GM18505 (cell line): ENCODE measurements at regions not wholly inside any gene's neighbourhood (a gene's known extent, or its start where the extent isn't known, plus 50 kb on each side); places are given as distances from the start of the nearest gene placed in this dataset.
"Not testable (repeated sequence)": the region's sequence is repeated elsewhere in the genome, so short reads cannot be mapped to it uniquely, and the experiment has no call there.

Source experiments
- ATAC-seq: cut with Tn5 transposase; IDR thresholded peaks from one replicate; pipeline ENCODE4 v1.9.1; 2021; ENCODE audit not compliant: unreplicated experiment
- POLR2A ChIP-seq: IDR thresholded peaks from 4 replicates; pipeline ENCODE4 v1.6.1; 2011; ENCODE audit warnings: borderline replicate concordance; ENCODE audit not compliant: insufficient read depth, insufficient read length; ENCODE audit errors: extremely low read depth

DNA sequence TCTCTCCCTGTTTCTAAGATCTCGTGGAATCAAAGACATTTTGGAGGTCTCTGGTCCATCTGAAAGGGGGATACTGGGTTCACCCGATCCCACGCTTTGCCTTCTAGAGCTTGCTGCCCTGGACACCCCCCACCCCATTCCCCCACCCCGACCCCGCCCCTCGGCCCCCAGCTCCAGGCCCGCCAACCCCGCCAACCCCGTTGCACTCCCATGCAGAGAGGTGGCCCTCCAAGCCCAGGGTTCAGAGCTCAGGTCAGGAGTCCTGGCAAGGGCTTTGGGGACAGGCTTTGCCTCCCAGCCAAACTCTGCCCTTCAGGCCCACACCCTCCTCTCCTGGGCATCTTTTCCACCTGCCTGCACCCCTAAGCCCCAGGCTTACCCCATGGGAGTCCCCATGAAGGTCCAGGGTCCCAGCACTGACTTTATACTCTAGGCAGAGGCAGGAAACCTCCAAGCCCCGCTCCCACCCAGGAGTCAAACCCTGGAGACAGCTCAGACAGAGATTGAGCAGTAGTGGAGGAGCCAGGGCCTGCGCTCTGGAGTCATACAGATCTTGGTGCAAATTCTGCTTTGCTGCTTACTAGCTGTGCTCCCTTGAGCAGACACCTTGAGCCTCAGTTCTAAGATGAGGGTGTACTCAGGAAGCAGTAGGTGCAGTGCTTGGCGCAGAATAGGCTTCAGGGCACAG, 155.9 kb downstream of the FOXD2 start:
- no peak for TF ChIP-seq POLR2A
- no peak for ATAC-seq

DNA sequence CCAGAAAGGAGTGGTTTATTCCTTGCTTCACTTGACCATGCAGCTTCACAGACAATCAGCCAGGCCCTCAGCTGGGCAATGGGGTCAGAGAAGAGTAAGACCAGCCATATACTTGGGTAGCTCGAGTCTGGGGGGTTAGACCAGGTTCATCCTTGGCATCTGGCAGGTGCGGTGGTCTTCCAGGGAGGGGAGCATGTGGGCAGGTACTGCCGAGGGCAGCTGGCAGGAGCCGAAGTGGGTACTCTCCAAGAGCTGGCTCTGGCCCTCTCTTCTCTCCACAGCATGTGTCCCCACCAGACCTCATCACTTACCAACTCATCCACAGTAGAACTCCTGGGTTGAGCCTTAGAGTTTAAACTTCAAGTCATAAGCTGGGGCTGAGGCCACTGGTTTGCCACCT, 156.8 kb downstream of the FOXD2 start:
- TF ChIP-seq POLR2A = no peak
- no peak for ATAC-seq

DNA sequence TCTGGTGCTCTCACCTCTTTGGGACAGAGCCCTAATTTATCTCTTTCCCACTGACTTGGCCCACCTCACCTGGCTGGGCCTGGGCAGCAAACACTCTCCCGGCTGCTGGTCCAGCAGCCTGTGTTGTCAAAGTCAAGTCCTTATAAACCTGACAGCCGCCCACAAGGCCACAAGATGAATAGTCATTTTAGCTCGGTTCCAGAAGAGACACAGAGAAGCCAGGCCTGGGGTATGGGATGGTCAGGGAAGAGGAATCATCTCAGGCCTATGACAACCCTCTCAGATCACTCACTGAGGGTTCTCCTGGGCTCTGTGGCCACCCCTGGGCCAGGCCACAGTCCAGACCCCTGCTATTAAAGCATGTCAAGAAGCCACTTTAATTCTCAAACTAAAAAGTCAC, 158.5 kb downstream of the FOXD2 start:
- ATAC-seq = no peak

DNA sequence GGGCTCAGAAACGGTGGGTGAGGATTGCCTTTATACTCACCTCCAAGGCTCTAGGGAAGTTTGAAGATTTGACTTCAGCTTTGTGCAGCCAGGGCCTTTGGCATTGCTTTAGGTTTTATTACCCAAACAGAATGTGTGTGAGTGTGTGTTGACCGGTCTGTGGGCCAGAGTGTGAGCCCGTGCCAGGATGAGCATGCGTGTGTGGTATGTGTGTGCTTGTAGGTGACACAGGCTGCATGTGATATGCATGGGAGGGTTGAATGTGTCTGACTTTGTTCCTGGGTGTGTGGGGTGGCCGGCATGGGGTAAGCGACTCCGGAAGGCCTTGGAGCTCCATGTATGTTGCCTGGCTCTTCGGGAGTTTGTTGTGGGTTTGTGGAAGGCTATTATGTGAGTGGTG, 160.5 kb downstream of the FOXD2 start:
- no peak for TF ChIP-seq POLR2A
- no peak for ATAC-seq

More for the DNA sequence above, 158.5 kb downstream of the FOXD2 start:
- no peak for TF ChIP-seq POLR2A

DNA sequence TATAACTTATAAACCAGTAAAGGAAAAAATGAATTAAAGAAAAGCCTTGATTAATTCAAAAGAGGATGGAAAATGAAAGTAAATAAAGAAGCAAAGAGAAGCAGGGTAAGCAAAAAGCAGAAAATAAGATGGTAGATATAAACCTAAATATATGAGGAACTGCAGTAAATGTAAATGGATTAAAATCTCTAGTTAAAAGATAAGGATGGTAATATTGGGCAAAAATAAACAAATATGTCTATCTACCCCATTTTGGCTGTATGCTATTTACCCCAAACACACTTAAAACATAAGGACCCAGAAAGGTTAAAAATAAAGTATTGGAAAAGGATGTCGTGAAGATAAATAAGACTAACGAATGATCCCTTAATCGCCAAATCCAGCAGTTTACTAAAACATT, 161.9 kb downstream of the FOXD2 start:
- ATAC-seq = no peak
- no peak for TF ChIP-seq POLR2A

DNA sequence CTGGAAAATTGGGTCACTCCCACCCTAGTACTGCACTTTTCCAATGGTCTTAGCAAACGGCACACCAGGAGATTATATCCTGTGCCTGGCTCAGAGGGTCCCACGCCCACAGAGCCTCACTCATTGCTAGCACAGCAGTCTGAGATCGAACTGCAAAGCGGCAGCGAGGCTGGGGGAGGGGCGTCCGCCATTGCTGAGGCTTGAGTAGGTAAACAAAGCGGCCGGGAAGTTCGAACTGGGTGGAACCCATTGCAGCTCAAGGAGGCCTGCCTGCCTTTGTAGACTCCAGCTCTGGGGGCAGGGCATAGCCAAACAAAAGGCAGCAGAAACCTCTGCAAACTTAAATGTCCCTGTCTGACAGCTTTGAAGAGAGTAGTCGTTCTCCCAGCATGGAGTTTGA, 164.6 kb downstream of the FOXD2 start:
- not testable (repeated sequence) for ATAC-seq

DNA sequence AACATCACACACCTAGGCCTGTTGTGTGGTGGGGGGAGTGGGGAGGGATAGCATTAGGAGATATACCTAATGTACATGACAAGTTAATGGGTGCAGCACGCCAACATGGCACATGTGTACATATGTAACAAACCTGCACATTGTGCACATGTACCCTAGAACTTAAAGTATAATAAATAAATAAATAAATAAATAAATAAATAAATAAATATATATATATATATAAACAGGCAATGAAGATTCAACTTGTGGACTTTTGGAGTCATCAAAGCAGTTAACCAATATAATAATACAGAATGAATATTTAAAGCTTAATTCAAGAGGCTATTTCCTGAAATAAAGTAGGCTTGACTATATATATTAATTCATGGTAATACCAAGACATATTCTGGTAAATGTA, 167.0 kb downstream of the FOXD2 start:
- ATAC-seq = not testable (repeated sequence)

DNA sequence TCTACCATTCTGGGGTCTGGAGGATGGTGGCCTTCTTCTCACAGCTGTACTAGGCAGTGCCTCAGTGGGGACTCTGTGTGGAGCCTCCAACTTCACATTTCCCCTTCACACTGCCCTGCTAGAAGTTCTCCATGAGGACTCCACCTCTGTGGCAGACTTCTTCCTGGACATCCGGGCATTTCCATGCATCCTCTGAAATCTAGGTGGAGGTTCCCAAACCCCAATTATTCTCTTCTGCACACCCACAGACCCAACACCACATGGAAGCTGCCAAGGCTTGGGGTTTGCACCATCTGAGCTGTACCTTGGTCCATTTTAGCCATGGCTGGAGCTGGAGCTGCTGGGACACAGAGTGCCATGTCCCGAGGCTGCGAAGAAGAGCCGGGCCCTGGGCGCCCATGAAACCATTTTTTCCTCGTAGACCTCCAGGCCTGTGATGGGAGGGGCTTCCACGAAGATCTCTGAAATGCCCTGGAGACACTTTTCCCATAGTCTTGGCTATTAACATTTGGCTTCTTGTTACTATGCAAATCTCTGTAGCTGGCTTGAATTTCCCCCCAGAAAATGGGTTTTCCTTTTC, 170.5 kb downstream of the FOXD2 start:
- no peak for ATAC-seq
- TF ChIP-seq POLR2A = no peak

DNA sequence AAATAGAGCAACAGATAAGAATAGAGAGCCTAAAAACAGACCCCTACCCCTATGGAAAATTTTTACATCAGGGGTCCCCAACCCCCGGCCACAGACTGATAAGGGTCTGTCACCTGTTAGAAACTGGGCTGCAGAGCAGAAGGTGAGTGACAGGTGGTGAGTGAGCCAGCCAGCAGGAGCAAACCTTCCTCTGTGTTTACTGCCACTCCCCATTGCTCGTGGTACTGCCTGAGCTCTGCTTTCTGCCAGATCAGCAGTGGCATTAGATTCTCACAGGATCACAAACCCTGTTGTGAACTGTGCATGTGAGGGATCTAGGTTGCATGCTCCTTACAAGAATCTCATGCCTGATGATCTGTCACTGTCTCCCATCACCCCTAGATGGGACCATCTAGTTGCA, 174.1 kb downstream of the FOXD2 start:
- ATAC-seq = no peak
- no peak for TF ChIP-seq POLR2A

DNA sequence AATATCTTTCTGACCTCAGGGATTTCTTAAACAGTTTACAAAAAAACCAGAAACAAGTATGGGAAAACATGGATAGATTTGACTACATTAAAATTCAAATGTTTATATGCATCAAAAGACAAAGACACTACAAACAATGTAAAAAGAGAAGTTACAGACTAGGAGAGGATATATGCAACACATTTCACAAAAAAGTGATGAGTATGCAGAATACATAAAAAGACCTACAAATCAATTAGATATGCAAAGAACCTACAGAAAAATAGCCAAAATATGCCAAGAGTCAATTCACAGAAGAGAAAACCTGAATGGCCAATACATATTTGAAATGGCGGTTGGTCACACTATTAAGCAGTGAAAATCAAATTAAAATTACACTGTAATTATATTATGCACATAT, 175.0 kb downstream of the FOXD2 start:
- no peak for TF ChIP-seq POLR2A
- ATAC-seq = no peak

DNA sequence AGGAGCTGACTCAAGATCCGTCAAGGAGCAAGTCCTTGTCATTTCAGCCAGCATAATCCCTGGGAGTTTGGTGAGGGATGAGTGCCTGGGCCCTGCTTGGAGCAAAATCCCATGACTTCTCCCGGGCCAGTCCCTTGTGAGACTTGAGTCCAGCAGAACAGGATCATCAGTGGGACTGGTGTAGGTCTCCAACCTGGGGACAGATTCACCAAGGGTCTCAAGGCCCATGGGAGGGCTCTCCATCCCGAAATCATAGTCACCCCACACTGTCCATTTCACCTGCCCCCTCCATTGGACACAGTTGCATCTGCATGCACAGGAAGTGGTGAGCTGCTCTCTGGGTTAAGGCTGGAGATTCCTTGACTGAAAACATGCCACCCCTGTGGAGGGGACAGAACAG, 178.2 kb downstream of the FOXD2 start:
- no peak for TF ChIP-seq POLR2A
- no peak for ATAC-seq

DNA sequence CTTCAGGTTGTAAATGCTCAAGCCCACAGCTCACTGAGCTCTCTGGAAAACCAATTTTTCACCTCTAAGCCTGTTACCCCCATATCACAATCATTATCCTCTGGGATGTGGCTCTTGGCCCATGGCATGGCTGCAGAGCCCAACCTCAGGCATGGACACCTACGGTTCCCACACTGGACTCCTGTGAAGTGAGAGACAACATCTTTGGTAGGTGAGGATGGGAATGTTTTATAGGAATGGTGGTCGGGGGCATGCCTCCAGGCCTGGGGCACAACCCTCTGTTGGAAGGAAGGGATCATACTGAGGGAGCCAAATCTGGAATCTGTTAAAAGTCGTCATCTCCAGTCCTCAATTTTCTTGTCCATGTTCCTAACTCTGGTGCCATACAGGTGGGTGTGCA, 179.1 kb downstream of the FOXD2 start:
- TF ChIP-seq POLR2A = no peak
- ATAC-seq = no peak

DNA sequence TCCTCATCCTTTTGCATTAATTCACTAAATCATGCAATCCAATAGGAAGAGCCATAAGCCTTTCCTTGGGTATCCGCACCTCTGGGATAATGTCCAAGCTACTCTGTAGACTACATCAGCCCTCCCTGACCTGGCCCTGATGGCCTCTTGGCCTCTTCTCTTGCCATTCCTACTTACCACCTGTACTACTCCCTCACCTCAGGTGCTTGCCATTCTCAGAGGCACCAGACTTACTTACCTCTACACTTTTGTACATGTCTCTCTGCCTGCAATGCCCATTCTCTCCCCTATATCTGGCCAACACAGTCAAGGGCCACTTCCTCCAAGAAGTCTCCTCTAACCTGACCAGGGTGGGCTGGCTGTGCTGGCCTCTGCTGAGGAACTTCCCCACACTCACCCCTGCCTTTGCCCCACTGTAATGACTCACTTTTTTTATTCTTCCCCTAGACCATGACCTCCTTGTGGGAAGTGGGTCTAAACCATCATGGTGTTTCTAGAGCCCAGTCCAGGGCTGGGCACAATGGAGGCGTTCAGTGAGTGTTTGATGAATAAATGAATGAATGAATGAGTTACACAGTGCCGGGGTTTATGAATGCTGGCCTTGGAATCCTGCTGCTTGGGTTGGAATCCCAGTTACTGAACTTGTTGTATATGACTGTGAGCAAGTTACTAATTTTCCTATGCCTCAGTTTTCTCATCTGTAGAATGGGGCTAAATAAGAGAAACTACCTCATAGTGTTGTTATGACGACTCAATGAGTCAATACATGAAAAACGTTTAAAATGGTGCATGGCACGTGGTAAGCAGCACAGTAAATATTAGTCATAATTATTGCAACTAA, 179.8 kb downstream of the FOXD2 start:
- ATAC-seq = no peak
- no peak for TF ChIP-seq POLR2A

DNA sequence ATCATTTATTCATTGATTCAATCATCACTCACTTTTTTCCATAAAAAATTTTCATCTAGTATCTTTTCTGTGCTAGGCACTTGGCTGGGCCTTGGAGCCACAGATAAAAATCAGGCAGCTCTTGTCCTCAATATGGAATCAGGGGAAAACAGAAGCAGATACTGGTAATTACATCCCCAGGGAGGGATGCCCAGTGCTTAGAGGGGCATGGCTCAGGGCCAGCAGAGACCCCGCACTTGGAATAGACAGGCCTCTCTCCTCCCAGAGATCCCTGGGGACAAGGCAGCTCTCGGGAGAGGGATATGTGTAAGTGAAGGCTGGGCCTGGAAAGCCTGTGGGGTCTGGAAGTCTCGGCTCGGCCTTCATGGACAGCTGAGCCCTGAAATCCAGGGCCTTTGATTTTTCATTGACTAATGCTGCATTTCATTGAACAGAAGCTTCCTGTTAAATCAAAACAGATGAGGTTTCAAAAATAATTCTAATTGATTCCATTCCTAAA, 180.4 kb downstream of the FOXD2 start:
- no peak for TF ChIP-seq POLR2A
- no peak for ATAC-seq
